ENCODE measurements at regions not wholly inside any gene's neighbourhood (a gene's known extent, or its start where the extent isn't known, plus 50 kb on each side); places are given as distances from the start of the nearest gene placed in this dataset.

GRCh38 chr6:87785229-87785862 is 83.3 kb upstream of the AKIRIN2 start:
- TF ChIP-seq CTCF (IDR thresholded peaks at IDR 0.05; ENCODE audit: borderline replicate concordance, extremely low read depth, low read length, poor library complexity, severe bottlenecking), result no peak
- no peak for TF ChIP-seq EZH2 (IDR thresholded peaks at IDR 0.05; ENCODE audit: borderline replicate concordance, low read depth, low read length, severe bottlenecking)

Measured in DND-41 (cell line).